Ammon's horn (tissue), 1 donor: ENCODE measurements at regions not wholly inside any gene's neighbourhood (a gene's known extent, or its start where the extent isn't known, plus 50 kb on each side); places are given as distances from the start of the nearest gene placed in this dataset.

Source experiments
- DNase-seq: peaks from one replicate; pipeline ENCODE4 v3.0.0-alpha.2; 2016; ENCODE audit warnings: low spot score

GRCh38 chr10:3852147-3852904 lies 67.3 kb upstream of the KLF6 start:
- peak; percentile 61 for DNase-seq

GRCh38 chr10:3850999-3851937 lies 66.3 kb upstream of the KLF6 start:
- peak; percentile 47 for DNase-seq

- DNase-seq, result no peak
Observed at GRCh38 chr10:3848775-3849635, 64.0 kb upstream of the KLF6 start.

GRCh38 chr10:3848005-3848774 lies 63.2 kb upstream of the KLF6 start:
- no peak for DNase-seq

GRCh38 chr10:3846736-3847135 lies 61.7 kb upstream of the KLF6 start:
- DNase-seq, result no peak

GRCh38 chr10:3844491-3845025 lies 59.5 kb upstream of the KLF6 start:
- DNase-seq, result no peak

- no peak for DNase-seq
Observed at GRCh38 chr10:3838460-3839437, 53.7 kb upstream of the KLF6 start.

GRCh38 chr10:3837647-3838459 lies 52.8 kb upstream of the KLF6 start:
- no peak for DNase-seq

- DNase-seq, result no peak
Observed at GRCh38 chr10:3836222-3836820, 51.3 kb upstream of the KLF6 start.

GRCh38 chr10:3835770-3836169 lies 50.8 kb upstream of the KLF6 start:
- peak; percentile 39 for DNase-seq

GRCh38 chr10:3834947-3835346 lies 49.9 kb upstream of the KLF6 start:
- no peak for DNase-seq
